Suprapubic skin (tissue), 4 donors: ENCODE measurements at regions not wholly inside any gene's neighbourhood (a gene's known extent, or its start where the extent isn't known, plus 50 kb on each side); places are given as distances from the start of the nearest gene placed in this dataset.

Experiments used
- DNase-seq, 2 donors: peaks; one replicate each; pipeline ENCODE4 v3.0.0-alpha.2; 2019; ENCODE audit warnings: low spot score in 2 of 2
- H3K27ac ChIP-seq: fragments of 200-600 bp; sonication (generic); one replicate; pipeline ENCODE4 v1.5.1; 2019
- H3K27me3 ChIP-seq: fragments of 200-600 bp; sonication (generic); one replicate; pipeline ENCODE4 v1.5.1; 2019
- H3K36me3 ChIP-seq: fragments of 200-600 bp; sonication (generic); one replicate; pipeline ENCODE4 v1.5.1; 2019
- H3K4me1 ChIP-seq: fragments of 200-600 bp; sonication (generic); one replicate; pipeline ENCODE4 v1.5.1; 2019
- H3K4me3 ChIP-seq: fragments of 200-600 bp; sonication (generic); one replicate; pipeline ENCODE4 v1.5.1; 2019; ENCODE audit warnings: mild to moderate bottlenecking
- H3K9me3 ChIP-seq: fragments of 200-600 bp; sonication (generic); one replicate; pipeline ENCODE4 v1.5.1; 2019
- EP300 ChIP-seq: sonication (generic); formaldehyde crosslinking; IDR thresholded peaks from one replicate; pipeline ENCODE4 v1.6.1; 2017; ENCODE audit warnings: antibody characterized with exemption
- POLR2A ChIP-seq, 2 donors: fragments of 450-650 bp; IDR thresholded peaks; one replicate each; pipeline ENCODE4 v1.6.1; 2017; ENCODE audit warnings: antibody characterized with exemption in 2 of 2, mild to moderate bottlenecking in 2 of 2, moderate library complexity in 2 of 2
- POLR2AphosphoS5 ChIP-seq, 3 donors: sonication (generic); formaldehyde crosslinking; IDR thresholded peaks; one replicate each; pipeline ENCODE4 v1.6.1; 2017; ENCODE audit warnings: antibody characterized with exemption in 3 of 3
- WGBS: methylation state at CpG from one replicate; pipeline ENCODE4 v1.1.5; 2018; 5-methylcytosine and 5-hydroxymethylcytosine counted together
- TF ChIP-seq, protein P1 (sequence below), 2 donors: fragments of 200-600 bp in 1 of 2; fragments of 450-650 bp in 1 of 2; sonication (generic) in 1 of 2; IDR thresholded peaks; one replicate each; pipeline ENCODE4 v1.5.1; 2016 to 2019; ENCODE audit warnings: antibody characterized with exemption in 2 of 2, mild to moderate bottlenecking in 1 of 2, moderate library complexity in 1 of 2

- TF ChIP-seq POLR2A (IDR thresholded peaks at IDR 0.05) (no peak), EP300 (no peak), POLR2AphosphoS5 (IDR thresholded peaks at IDR 0.05) (no peak)
- TF ChIP-seq, protein P1, sequence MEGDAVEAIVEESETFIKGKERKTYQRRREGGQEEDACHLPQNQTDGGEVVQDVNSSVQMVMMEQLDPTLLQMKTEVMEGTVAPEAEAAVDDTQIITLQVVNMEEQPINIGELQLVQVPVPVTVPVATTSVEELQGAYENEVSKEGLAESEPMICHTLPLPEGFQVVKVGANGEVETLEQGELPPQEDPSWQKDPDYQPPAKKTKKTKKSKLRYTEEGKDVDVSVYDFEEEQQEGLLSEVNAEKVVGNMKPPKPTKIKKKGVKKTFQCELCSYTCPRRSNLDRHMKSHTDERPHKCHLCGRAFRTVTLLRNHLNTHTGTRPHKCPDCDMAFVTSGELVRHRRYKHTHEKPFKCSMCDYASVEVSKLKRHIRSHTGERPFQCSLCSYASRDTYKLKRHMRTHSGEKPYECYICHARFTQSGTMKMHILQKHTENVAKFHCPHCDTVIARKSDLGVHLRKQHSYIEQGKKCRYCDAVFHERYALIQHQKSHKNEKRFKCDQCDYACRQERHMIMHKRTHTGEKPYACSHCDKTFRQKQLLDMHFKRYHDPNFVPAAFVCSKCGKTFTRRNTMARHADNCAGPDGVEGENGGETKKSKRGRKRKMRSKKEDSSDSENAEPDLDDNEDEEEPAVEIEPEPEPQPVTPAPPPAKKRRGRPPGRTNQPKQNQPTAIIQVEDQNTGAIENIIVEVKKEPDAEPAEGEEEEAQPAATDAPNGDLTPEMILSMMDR (IDR thresholded peaks at IDR 0.05) = no peak
- H3K27me3 ChIP-seq = no peaks in the 10 kb centered on the region
These were observed 53.9 kb upstream of the ZFR start for GRCh38 chr5:32498484-32498883.

DNA sequence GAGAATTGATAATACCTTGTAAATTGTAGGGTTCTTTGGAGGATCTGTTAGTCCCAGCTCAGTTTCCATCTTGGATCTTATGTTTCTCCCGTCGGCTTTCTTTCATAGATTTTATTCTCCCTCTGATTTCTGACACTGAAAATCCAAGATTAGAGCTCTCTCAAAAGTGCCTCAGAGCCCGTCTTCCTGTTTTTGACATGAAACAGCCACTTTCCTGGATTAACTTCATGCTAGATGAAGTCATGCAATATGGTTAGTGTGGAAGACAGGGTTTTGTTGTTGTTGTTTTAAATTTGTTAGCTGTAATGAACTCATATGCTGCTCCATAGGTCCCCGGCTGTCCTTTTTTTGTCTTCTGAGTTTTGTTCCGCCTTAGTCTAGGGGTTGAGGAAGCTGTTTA, 51.6 kb upstream of the ZFR start:
- Histone ChIP-seq H3K27ac (no peak overlapping the region), H3K9me3 (no peaks in the 10 kb centered on the region), H3K4me3 (no peak overlapping the region), H3K36me3 (no peaks in the 10 kb centered on the region), H3K4me1 (no peaks in the 10 kb centered on the region), H3K27me3 (no peaks in the 10 kb centered on the region)
- no peak for TF ChIP-seq POLR2AphosphoS5 (IDR thresholded peaks at IDR 0.05)
- TF ChIP-seq, protein P1 (IDR thresholded peaks at IDR 0.05) = no peak
- DNase-seq = no peak
- WGBS = 84% methylated on average over 5 of the region's 5 CpGs

More at GRCh38 chr5:32498484-32498883, 53.9 kb upstream of the ZFR start:
- no peak for DNase-seq
- Histone ChIP-seq H3K4me1 (no peaks in the 10 kb centered on the region), H3K36me3 (no peaks in the 10 kb centered on the region), H3K9me3 (no peaks in the 10 kb centered on the region), H3K4me3 (no peak overlapping the region), H3K27ac (no peak overlapping the region)

GRCh38 chr5:32494827-32495226, 50.3 kb upstream of the ZFR start:
- H3K27ac ChIP-seq = no peak overlapping the region
- no peaks in the 10 kb centered on the region for H3K27me3 ChIP-seq
- WGBS = 99% methylated on average over 6 of the region's 6 CpGs
- DNase-seq = no peak
- no peak overlapping the region for H3K4me3 ChIP-seq
- no peaks in the 10 kb centered on the region for H3K9me3 ChIP-seq
- H3K36me3 ChIP-seq = no peaks in the 10 kb centered on the region
- H3K4me1 ChIP-seq = peaks cover 5% of the 10 kb centered on the region
- TF ChIP-seq, protein P1 (IDR thresholded peaks at IDR 0.05) = no peak
- TF ChIP-seq POLR2A (IDR thresholded peaks at IDR 0.05) (no peak), POLR2AphosphoS5 (IDR thresholded peaks at IDR 0.05) (no peak), EP300 (no peak)
